ENCODE measurements at regions not wholly inside any gene's neighbourhood (a gene's known extent, or its start where the extent isn't known, plus 50 kb on each side); places are given as distances from the start of the nearest gene placed in this dataset.

DNA sequence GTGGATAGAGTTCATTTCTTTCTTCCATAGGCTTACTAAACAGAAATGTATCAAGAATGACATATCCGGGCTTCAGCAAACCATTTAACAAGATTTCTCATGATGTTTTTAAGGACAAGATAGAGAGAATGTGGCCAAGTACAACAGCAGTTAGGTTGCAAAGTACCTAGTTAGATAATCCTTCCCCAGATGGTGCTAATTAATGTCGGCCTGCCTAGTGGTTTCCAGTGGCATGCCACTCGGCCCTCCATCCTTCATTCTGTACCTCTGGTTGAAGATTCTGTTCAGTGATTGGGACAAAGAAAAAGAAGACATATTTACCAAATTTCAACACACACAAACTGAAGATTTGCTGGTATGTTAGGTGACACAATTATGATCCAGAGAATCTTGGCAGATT is 212.1 kb downstream of the MACC1 start:
- no peak for TF ChIP-seq EZH2 (IDR thresholded peaks at IDR 0.05)
- no peak for TF ChIP-seq POLR2AphosphoS5 (IDR thresholded peaks at IDR 0.05; ENCODE audit: borderline replicate concordance, low read depth, low read length)
- no peak for TF ChIP-seq FOXP2 (optimal IDR thresholded peaks at IDR 0.05; ENCODE audit: control extremely low read depth, extremely low read length, insufficient read depth)
